T47D (cell line): ENCODE measurements at regions not wholly inside any gene's neighbourhood (a gene's known extent, or its start where the extent isn't known, plus 50 kb on each side); places are given as distances from the start of the nearest gene placed in this dataset.

Experiments
- DNase-seq, 2 experiments: peaks; one replicate each; pipeline versions ENCODE4 v3.0.0 to v3.0.0-alpha.2; 2011 to 2012; ENCODE audit warnings: low read depth in 1 of 2, low spot score in 1 of 2
- JUND ChIP-seq: IDR thresholded peaks from 2 replicates; pipeline ENCODE4 v1.6.1; 2012; ENCODE audit warnings: low read depth
- in situ Hi-C: cut with HindIII; loops from 2 replicates; pipeline ENCODE4 v1.10.0; 2016; ENCODE audit warnings: low sequenced_read_pairs, low pct_unique_long_range_greater_than_20kb

GRCh38 chr2:152961351-152961750, 242.9 kb downstream of the ARL6IP6 start:
- DNase-seq = no peak
- in situ Hi-C loops = no loop called here
- TF ChIP-seq JUND = no peak

- no peak for TF ChIP-seq JUND
- in situ Hi-C loops = no loop called here
- peak; percentile 6 to 41 for DNase-seq
Observed at GRCh38 chr2:152950126-152950525, 231.7 kb downstream of the ARL6IP6 start.

GRCh38 chr2:152944099-152944498, 225.7 kb downstream of the ARL6IP6 start:
- no peak for TF ChIP-seq JUND
- no peak for DNase-seq
- in situ Hi-C loops = no loop called here

- no peak for TF ChIP-seq JUND
- in situ Hi-C loops = no loop called here
- no peak for DNase-seq
Observed at GRCh38 chr2:152942940-152943440, 224.6 kb downstream of the ARL6IP6 start.

- DNase-seq = no peak
- no peak for TF ChIP-seq JUND
- in situ Hi-C loops = no loop called here
Observed at GRCh38 chr2:152930501-152930900, 212.1 kb downstream of the ARL6IP6 start.

- in situ Hi-C loops = no loop called here
- TF ChIP-seq JUND = no peak
Observed at GRCh38 chr2:152929628-152930027, 211.2 kb downstream of the ARL6IP6 start.

GRCh38 chr2:152925547-152926448, 207.4 kb downstream of the ARL6IP6 start:
- in situ Hi-C loops = no loop called here
- TF ChIP-seq JUND = no peak
- peak in 1 of 2 experiments; percentile 77 for DNase-seq

More at GRCh38 chr2:152929628-152930027, 211.2 kb downstream of the ARL6IP6 start:
- no peak for DNase-seq

- no peak for TF ChIP-seq JUND
- peak in 1 of 2 experiments; percentile 3 for DNase-seq
- in situ Hi-C loops = no loop called here
Observed at GRCh38 chr2:152924722-152925121, 206.3 kb downstream of the ARL6IP6 start.

GRCh38 chr2:152924219-152924618, 205.8 kb downstream of the ARL6IP6 start:
- DNase-seq = no peak
- TF ChIP-seq JUND = no peak
- in situ Hi-C loops = no loop called here

- in situ Hi-C loops = no loop called here
- no peak for DNase-seq
Observed at GRCh38 chr2:152920846-152921245, 202.4 kb downstream of the ARL6IP6 start.

GRCh38 chr2:152910970-152911369, 192.6 kb downstream of the ARL6IP6 start:
- no peak for DNase-seq
- in situ Hi-C loops = no loop called here
- no peak for TF ChIP-seq JUND

More at GRCh38 chr2:152920846-152921245, 202.4 kb downstream of the ARL6IP6 start:
- no peak for TF ChIP-seq JUND

GRCh38 chr2:152907046-152907445, 188.6 kb downstream of the ARL6IP6 start:
- no peak for TF ChIP-seq JUND
- in situ Hi-C loops = no loop called here
- peak in 1 of 2 experiments; percentile 37 for DNase-seq

- TF ChIP-seq JUND = no peak
- DNase-seq = no peak
- in situ Hi-C loops = no loop called here
Observed at GRCh38 chr2:152894051-152894450, 175.6 kb downstream of the ARL6IP6 start.
